Iris pigment epithelial cell (primary cell): ENCODE measurements at regions not wholly inside any gene's neighbourhood (a gene's known extent, or its start where the extent isn't known, plus 50 kb on each side); places are given as distances from the start of the nearest gene placed in this dataset.

Experiments used
- DNase-seq: peaks from one replicate; pipeline ENCODE4 v3.0.0-alpha.2; 2011; ENCODE audit warnings: low read depth

DNA sequence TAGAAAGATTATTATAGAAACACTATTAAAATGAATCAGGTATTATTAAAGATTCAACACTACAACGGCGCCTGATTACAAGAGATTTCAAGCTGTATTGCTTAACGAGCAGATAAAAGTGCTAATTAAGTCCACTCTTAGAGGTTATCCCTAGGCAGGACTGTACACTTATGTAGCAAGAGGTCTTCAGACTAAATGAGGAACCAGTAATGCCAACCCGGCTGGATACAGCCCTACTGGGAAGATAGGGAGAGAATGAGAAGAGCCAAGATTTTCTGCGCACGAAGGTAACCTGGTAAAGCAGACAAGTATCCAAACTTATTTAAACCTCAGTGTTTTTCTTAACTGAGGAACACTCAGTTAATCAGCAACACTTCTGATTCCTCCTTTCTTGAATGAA, 115.7 kb upstream of the HIVEP3 start:
- no peak for DNase-seq

DNA sequence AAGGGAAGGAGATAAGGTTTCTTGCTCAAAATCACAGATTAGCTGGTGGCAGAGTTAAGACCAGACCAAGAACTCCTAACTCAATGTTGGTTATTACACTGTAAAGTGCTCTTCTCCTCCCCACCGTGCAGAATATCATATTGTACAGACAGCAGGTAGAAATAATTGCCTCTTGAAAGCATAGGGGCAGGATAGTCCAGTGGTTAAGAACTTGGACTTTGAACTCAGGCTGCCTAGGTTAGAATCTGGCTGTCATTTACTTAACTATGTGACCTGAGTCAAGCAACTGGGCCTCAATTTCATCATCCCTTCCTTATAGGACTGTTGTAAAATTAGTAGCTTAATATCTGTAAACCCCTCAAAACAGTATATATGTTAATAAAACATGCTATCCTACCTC, 114.9 kb upstream of the HIVEP3 start:
- no peak for DNase-seq

DNA sequence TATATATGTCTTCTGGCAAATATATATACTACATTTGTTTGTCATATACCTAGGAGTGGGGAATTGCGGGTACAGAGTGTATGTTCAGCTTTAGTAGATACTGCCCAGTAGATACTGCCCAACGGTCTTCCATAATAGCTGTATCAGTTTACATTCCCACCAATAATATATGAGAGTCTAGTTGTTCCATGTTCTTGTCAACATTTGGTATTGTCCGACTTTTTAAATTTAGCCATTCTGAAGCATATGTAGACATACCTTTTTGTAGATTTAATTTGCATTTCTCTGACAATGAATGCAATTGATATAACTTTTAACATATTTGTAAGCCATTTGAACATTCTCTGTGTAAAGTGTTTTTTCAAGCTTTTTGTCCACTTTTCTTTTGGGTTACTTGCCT, 99.0 kb upstream of the HIVEP3 start:
- DNase-seq: no peak

DNA sequence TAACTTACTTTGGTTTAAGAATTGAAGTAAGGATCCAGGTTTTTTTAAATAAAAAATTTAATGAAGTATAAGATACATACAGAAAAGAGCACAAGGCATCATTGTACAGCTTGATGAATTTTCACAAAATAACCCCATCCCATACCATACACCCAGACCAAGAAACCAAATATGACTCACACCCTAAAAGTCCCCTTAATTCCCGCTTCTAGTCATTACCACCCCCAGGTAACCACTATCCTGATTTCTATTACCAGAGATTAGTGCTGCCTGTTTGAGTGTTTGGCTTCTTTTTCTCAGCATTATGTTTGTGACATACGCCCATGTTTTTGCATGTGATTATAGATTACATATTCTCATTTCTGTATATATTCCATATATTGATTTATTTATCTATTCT, 98.5 kb upstream of the HIVEP3 start:
- DNase-seq: no peak

DNA sequence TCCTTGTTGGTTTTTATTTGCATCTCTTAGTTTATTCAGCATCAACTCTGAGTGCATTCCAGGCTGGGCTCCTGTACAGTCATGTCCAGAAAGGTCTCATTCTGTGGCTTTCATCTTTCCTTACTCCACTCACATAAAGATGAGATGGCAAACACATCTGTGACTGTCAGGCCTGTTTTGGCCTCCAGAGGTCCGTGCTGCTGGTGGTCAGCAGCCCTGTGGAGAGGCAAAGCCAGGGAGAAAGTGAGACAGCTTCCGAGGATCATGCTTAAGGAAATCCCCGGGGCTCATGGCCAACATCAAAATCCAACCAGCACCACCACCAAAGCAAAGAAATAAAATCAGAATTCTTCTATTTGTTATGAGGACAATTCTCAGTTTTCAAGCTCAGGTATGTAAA, 96.1 kb upstream of the HIVEP3 start:
- DNase-seq: no peak

DNA sequence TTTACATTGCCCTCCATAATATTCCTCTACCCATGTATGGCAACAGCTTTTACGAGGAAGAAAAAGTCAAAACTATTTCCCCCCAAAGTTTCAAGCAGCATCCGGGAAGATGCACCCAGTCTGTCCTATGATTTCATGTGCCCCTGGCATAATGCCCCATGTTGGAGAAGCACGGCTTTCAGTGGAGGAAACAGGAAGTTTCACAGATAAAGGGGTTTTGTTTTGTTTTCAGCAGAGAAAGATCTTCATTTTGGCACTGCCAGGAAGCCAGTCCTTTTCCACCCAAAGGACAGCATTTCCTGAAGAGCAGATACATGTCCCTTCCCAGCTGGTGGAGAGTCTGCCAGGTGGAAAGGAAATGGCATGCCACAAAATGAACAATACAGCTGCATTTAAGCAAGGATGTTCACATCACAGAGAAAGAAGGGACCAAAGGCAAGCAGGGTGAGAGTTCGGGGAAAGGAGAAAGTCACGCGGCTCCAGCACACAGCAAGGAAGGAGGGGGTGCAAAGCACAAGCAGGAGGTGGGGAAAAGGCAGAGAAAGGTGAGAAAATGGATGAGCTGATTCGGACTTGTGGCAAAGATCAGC, 95.3 kb upstream of the HIVEP3 start:
- peak; percentile 25 for DNase-seq

DNA sequence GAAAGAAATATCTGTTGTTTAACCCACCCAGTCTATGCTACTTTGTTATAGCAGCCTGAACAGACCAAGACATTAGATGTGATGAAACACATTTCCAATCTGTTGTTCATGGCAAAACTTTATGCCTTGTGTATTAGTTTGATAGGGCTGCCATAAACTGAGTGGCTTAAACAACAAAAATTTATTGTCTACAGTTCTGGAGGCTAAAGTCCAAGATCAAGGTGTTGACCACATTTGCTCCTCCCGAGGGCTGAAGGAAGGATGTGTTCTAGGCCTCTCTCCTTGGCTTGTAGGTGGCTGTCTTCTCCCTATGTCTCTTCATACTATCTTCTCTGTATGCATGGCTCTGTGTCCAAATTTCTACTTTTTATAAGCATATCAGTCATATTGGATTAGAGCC, 94.1 kb upstream of the HIVEP3 start:
- no peak for DNase-seq

DNA sequence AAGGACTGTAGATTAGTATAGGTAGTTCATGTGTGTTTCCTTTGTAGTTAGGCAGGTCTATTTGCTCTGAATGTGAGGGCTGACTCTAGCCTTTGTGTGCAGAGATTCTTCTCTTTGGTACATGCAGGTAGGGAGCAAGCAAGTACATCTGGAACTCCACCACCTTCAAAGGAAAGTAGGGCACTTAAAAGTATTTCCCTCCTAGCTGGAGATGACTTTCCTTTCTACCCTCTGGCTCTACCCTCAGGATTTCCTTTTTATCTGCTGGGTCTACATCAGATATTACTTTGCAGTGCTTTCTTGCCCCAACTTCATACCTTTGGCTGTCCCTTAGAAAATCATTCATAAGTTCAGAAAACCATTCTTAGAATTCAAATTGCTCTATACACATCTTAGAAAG, 91.7 kb upstream of the HIVEP3 start:
- no peak for DNase-seq

DNA sequence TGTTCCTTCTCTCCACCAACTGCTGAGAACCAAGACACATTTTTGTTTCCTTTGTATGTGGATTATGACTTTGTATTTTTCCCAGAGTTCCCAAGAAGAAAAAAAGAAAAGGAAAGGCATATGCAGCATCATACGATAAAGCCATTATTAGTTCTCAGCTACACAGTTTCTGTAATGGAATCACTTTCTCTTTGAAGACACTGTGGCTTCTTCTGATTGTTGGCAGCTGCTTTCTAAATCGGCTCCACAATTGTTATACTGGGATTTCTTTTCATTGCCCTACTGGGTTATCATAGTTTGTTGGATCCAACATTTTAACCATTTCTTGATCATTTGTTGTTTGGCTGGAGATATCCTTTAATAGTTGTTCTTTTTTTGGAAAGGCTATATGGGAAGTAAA, 89.5 kb upstream of the HIVEP3 start:
- no peak for DNase-seq

DNA sequence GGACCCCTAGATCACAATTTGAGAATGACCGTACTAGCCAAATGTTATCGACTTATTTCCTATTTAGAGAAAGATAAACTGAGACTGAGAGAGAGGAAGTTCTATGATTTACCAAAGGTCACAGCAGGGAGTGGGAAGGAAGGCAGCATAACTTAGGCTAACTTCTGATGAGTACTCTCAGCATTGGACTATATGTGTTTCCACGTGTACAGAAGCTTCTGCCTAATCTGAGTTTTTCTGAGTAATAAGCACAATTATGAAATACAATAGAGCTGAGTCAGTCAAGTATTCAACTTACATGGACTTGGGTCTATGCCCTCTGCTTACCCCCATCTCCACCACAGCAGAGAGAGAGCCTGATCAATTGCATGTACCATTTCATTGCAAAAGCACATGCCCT, 88.1 kb upstream of the HIVEP3 start:
- peak; percentile 63 for DNase-seq

DNA sequence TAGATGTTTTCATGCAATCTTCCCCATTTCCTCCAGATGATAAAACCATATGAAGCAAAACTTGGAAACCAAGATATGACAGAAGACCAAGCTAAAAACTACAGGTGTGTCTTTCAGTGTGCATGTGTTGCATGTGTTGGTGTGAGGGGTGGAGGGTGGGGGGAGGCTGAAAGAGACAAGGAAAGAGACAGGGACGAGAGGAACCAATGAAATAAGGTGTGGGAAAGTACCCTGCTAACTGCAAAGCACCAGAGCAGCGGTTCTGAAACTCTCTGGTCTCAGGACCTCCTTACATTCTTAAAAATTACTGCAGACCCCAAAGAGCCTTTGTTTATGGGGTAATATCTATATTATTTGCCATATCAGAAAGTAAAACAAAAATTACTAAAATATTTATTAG, 87.4 kb upstream of the HIVEP3 start:
- DNase-seq: no peak

DNA sequence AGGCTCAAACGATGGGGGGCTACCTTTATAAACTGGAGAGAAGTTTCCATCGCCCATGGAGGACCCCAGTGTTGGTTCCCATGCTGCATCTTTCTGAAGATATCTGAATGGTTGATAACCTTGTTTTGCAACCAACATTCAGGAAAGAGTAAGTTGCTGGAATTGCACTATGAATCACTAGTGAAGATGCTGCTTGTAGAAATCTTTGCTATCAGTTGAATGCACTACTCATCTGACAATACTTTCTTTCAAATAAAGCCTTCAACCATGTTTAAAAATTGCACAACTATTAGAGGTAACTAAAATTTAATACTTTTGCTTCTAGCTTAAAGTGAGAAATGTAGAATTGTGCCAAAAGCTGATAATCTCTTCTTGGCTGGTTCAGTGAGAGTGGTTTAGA, 86.8 kb upstream of the HIVEP3 start:
- DNase-seq: peak; percentile 31

DNA sequence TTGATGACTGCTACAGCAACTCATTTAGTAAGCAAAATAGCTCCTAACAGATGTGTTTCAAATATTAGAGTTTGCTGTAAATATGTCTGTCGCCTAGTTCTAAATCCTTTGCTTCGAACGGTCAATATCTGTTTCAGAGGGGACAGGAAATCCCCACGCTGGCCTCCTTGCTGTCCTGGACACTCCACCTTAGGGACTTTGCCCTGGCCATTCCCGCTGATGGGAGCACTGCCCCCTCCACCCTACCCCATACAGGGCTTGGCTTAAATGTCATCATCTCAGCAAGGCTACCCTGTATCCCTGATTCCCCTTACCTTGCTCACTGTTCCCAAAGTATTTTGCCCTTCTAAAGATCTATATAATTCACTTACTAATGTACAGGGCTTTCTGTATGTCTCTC, 86.1 kb upstream of the HIVEP3 start:
- no peak for DNase-seq

DNA sequence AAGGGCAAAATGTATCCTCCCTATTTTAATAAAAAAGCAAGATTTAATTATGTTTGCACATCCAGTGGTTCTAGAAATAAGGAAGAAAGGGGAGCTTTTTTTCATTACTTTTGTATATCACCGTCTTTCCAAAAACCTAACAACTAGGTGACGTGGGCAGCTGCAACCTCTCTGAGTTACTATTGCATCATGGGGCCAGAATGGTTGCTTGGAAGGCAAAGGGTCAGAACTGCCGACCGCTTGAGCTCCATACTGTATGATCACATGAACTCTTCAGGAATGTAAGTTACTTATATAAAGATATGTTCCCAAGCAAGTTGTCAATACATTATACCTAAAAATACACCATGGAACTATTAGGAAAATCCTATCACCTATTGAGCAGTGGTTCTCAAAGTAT, 85.6 kb upstream of the HIVEP3 start:
- no peak for DNase-seq

DNA sequence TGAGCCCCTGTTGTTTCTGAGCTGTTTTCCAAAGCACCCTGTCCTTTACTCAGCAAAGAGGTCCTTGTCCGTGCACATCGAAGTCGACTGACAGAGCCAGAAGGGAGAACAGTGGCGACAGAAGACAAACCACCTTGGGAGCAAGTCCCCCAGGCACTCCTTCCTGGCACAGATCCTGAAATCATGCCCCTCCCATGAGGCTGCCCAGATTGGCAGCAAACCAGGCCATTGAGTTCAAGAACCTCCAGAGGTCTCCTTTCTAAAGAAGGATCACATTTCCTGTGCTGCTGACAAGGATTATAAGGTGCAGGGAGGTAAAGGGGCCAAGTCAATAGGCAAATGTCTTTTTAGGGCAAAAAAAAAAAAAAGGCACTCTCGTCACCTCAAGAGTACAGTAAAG, 84.7 kb upstream of the HIVEP3 start:
- no peak for DNase-seq

DNA sequence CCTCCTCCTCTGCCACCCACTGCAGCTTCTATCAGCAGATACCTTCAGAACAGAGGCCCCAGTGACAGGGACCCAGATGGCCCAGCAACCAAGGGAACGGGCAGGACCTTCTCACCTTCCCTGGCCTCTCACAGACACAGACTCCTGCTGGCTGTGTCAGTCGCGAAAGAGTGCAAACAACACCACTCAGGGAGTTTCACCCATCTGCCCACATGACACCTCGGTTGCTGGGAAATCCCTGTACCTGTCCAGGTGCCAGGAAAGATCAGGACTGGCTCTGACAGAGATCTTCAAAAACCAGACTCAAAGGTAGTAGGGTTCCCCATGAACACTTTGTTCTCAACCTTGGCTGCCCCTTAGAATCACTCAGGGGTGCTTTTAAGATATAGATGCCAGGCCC, 83.5 kb upstream of the HIVEP3 start:
- no peak for DNase-seq

DNA sequence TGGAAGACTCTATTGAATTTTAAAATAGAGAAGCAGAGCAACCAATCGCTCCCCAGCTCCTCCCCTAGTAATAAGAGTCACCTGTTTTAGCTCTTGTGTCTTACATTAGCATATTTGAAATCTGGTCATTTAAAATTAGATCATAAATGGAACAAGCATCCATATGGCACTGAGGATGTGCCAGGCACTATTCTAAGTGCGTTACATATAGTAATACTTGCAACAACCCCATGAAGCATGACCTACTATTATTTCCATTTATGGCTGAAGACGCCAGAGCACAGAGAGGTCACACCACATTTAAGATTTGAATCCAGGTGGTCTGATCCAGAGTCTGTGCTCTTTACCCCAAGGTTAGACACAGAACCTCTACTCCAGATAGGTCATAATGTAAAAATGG, 82.0 kb upstream of the HIVEP3 start:
- no peak for DNase-seq

DNA sequence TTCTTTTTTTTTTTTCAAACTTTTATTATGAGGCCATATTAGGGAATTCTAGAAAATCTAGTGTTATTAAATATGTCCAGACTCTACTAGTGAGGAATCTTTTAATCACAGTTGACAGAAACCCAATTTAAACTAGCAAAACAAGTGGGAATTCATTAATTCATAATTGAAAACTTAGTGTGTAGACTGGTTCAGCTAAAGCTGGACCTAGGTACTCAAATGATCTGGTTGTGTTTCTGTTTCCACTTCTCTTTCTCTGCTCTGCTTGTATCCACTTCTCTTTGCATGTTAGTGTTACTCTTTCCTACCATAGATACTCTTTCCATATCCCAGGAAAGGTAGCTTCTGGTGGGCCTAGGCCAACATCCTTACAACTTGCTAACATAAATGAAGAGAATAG, 81.2 kb upstream of the HIVEP3 start:
- DNase-seq: no peak

DNA sequence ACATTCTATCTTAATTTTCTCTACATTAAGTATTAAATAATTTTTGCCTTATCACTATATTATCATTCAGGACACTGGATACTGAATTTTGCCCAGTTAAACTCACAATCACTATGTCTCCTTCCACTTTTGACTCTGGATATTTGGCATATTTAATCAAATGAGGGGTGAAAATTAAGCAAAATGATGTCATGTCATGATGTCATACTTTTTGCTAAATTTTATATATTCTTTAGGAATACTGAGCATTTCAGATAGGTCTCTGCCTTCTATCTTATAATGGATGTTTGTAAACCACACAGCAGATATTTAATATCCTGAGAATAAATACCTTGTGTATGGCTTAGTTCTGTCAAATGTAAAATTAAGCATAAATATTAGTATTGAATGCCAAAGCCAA, 79.5 kb upstream of the HIVEP3 start:
- no peak for DNase-seq

DNA sequence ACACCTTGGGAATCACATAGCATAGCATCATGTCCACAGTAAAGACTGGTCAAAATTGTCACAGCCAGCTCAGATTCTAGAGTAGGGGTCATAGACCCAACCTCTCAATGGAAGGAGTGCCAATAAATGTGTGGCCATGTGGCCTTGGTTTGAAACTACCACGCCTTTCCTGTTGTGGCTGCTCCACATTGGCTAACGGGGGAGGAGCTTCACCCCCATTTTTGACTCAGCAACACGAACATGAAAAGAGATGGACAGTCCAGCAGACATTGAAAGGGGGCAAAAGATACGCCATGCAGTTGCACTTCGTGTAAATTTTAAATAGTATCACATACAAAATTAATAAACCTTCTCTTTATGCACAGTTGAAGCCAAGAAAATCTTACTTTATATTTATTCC, 78.4 kb upstream of the HIVEP3 start:
- no peak for DNase-seq

DNA sequence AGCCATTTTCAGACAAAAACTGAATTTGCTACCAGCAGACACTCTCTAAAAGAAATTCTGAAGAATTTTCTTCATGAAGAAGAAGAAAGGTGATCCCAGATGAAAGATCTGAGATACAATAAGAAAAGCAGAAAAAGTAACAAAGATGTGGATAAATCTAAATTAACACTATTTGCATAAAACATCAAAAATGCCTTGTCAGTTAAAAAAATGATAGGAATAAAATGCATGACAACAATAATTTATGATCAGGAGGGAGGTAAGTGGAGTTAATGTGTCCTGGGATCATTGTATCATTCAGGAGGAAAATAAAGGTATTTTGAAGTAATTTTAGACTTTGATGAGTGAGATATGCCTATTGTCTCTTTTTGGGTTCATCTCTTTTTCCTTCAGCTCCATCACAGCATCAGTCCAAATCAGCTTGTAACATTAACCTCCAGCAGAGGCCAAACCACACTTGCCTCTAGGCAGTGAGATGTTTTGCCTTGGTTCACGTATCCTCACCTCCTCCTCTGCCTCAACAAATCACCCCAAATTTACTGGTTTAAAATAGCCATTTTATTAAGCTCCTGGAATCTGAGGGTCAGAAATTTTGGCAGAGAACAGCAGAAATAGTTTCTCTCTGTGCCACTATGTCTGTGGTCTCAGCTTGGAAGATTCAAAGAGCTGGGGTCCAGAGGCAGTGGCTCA, 76.9 kb upstream of the HIVEP3 start:
- no peak for DNase-seq

DNA sequence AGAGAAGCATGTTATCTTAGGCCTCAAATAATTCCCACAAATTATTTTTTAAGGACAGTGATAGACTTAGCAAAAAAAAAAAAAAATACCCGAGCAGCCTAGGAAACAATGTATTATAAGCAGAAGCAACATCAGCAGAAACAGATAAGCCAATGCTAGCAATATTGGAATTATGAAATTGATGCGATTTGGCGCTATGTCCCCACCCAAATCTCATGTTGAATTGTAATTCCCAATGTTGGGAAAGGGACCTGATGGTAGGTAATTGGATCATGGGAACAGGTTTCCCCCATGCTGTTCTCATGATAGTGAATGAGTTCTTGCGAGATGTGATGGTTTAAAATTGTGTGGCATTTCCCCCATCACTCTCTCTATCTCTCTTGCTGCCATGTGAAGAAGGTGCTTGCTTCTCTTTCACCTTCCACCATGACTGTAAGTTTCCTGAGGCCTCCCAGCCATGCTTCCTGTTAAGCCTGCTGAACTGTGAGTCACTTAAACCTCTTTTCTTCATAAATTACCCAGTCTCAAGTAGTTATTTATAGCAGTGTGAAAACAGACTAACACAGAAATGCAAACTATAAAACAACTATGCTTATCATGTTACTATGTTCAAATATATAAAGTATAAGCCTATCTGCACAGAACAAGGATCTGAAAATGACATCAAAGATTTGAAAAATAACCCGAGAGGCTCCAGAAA, 75.6 kb upstream of the HIVEP3 start:
- DNase-seq: no peak

DNA sequence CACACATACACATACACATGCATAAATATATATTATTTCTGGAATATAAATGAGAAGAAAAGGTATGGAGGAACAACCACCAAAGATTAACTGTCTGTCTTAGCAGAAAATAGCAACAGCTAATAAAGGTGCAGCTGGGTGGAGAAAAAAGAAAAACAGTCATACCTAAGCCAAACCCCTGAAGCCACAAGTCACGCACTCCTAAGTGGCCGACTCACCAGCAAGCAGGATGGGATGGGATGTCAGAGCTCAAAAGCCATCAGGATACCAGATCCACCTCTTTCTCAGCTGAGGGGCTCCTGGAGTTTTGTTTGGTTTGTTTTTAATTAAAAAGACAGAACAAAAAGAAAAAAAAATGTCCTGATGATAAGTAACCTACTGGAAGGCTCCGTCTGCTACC, 64.7 kb upstream of the HIVEP3 start:
- DNase-seq: no peak

DNA sequence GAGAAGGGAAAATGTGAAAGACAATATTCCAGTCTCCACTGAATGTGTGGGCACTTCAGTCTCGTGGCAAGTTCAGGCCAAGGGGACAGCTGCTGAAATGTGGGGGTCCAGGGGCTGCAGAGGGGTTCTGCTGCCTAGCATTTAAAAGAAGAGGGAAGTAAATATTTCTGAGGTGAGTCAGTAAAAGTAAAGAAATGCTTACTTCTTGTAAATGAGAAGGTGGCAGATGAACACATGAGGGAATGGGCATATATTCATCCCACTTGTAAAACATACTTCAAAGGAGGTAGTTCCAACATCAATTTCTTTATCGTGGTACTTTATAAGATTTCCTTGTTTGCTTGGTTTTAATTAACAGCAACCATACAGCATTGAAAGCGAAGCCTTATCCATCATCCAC, 63.1 kb upstream of the HIVEP3 start:
- no peak for DNase-seq
